SK-N-SH (cell line): ENCODE measurements at regions not wholly inside any gene's neighbourhood (a gene's known extent, or its start where the extent isn't known, plus 50 kb on each side); places are given as distances from the start of the nearest gene placed in this dataset.

ENCODE experiments used
- CTCF ChIA-PET: fragments of 300-600, 350-600 bp; formaldehyde crosslinking; extraction: SDS; loops from one replicate; lab custom pipeline; 2021; lab: Yijun Ruan, JAX
- POLR2A ChIA-PET: fragments of 350-600 bp; sonication (Branson Sonifier 250); formaldehyde crosslinking; extraction: SDS; loops from one replicate; lab custom pipeline; 2020; ENCODE audit warnings: antibody characterized with exemption, inconsistent platforms; lab: Yijun Ruan, JAX
- DNase-seq: peaks from one replicate; pipeline ENCODE4 v3.0.0; 2012
- H2AFZ ChIP-seq: fragments of 200-600 bp; sonication (generic); 2 replicates; pipeline ENCODE4 v1.8.1; 2016; ENCODE audit warnings: antibody characterized with exemption, mild to moderate bottlenecking, low read depth
- H3F3A ChIP-seq: fragments of 200-600 bp; sonication (generic); replicated peaks from 2 replicates; pipeline ENCODE3; 2016; ENCODE audit warnings: antibody characterized with exemption, mild to moderate bottlenecking; ENCODE audit not compliant: insufficient read depth
- H3K27ac ChIP-seq, 2 experiments: fragments of 200-500 bp in 1 of 2; fragments of 200-600 bp in 1 of 2; sonication (Bioruptor generic) in 1 of 2; sonication (generic), shearing (Covaris generic) in 1 of 2; 2 replicates each; pipeline versions ENCODE4 v1.5.1 to v1.6.1; 2014 to 2016; ENCODE audit warnings: low read depth in 2 of 2, inconsistent platforms in 1 of 2, low read length in 1 of 2, mild to moderate bottlenecking in 1 of 2, mixed read lengths in 1 of 2
- H3K27me3 ChIP-seq: fragments of 200-600 bp; sonication (generic), shearing (Covaris generic); 2 replicates; pipeline ENCODE4 v1.6.1; 2016; ENCODE audit warnings: mixed run types; ENCODE audit not compliant: insufficient read depth
- H3K36me3 ChIP-seq, 2 experiments: fragments of 200-500 bp in 1 of 2; fragments of 200-600 bp in 1 of 2; sonication (Bioruptor generic) in 1 of 2; sonication (generic) in 1 of 2; replicated peaks in 1 of 2; 2 replicates each; pipeline versions ENCODE3 to v1.5.1; 2014 to 2016; ENCODE audit warnings: low read length in 1 of 2, mild to moderate bottlenecking in 1 of 2; ENCODE audit not compliant: insufficient read depth in 2 of 2, control insufficient read depth in 1 of 2
- H3K4me1 ChIP-seq, 2 experiments: fragments of 200-500 bp in 1 of 2; fragments of 200-600 bp in 1 of 2; sonication (Bioruptor generic) in 1 of 2; sonication (generic), shearing (Covaris generic) in 1 of 2; 2 replicates each; pipeline versions ENCODE4 v1.5.1 to v1.6.1; 2014 to 2016; ENCODE audit warnings: low read depth in 1 of 2, low read length in 1 of 2, mixed run types in 1 of 2; ENCODE audit not compliant: insufficient read depth in 2 of 2, control insufficient read depth in 1 of 2
- H3K4me2 ChIP-seq: fragments of 200-600 bp; sonication (generic), shearing (Covaris generic); 2 replicates; pipeline ENCODE4 v1.6.1; 2017; ENCODE audit warnings: mixed run types
- H3K4me3 ChIP-seq, 2 experiments: fragments of 200-500 bp in 1 of 2; fragments of 200-600 bp in 1 of 2; sonication (Bioruptor generic) in 1 of 2; sonication (generic), shearing (Covaris generic) in 1 of 2; 2 replicates each; pipeline versions ENCODE4 v1.5.1 to v1.8.1; 2014 to 2016; ENCODE audit warnings: low read depth in 2 of 2, inconsistent platforms in 1 of 2, low read length in 1 of 2, mild to moderate bottlenecking in 1 of 2, mixed read lengths in 1 of 2, moderate library complexity in 1 of 2
- H3K79me2 ChIP-seq: fragments of 200-600 bp; sonication (generic); 2 replicates; pipeline ENCODE4 v1.8.1; 2017; ENCODE audit warnings: mild to moderate bottlenecking; ENCODE audit not compliant: insufficient read depth
- H3K9ac ChIP-seq: fragments of 200-600 bp; sonication (generic); 2 replicates; pipeline ENCODE4 v1.6.1; 2017; ENCODE audit warnings: mixed run types
- H3K9me2 ChIP-seq: fragments of 200-600 bp; sonication (generic); 2 replicates; pipeline ENCODE4 v1.6.1; 2017; ENCODE audit warnings: mixed run types
- H3K9me3 ChIP-seq: fragments of 200-600 bp; sonication (generic); 2 replicates; pipeline ENCODE4 v1.6.1; 2017; ENCODE audit warnings: mixed run types, mild to moderate bottlenecking, moderate library complexity
- H4K20me1 ChIP-seq: fragments of 200-600 bp; sonication (generic); 2 replicates; pipeline ENCODE4 v1.6.1; 2017; ENCODE audit warnings: mild to moderate bottlenecking, mixed run types; ENCODE audit not compliant: insufficient read depth
- CHD2 ChIP-seq: fragments of 150-350 bp; IDR thresholded peaks from 2 replicates; pipeline ENCODE4 v1.6.1; 2018; ENCODE audit warnings: low read length; ENCODE audit not compliant: partially characterized antibody
- EP300 ChIP-seq, 2 experiments: IDR thresholded peaks; 2 replicates each; pipeline versions ENCODE4 v1.4.0 to v1.6.1; 2012; ENCODE audit warnings: borderline replicate concordance in 1 of 2, low read depth in 1 of 2, low read length in 1 of 2
- FOSL2 ChIP-seq: IDR thresholded peaks from 2 replicates; pipeline ENCODE4 v1.4.0; 2012; ENCODE audit warnings: low read depth, mild to moderate bottlenecking, moderate library complexity, borderline replicate concordance
- FOXM1 ChIP-seq: IDR thresholded peaks from 2 replicates; pipeline ENCODE4 v1.4.0; 2012; ENCODE audit warnings: low read depth, mild to moderate bottlenecking
- GABPA ChIP-seq: IDR thresholded peaks from 2 replicates; pipeline ENCODE4 v1.4.0; 2012; ENCODE audit warnings: low read depth, mild to moderate bottlenecking
- GATA2 ChIP-seq: sonication (generic); formaldehyde crosslinking; IDR thresholded peaks from 2 replicates; pipeline ENCODE4 v1.5.0; 2020; ENCODE audit warnings: mild to moderate bottlenecking, missing genetic modification reagents
- MEF2A ChIP-seq: IDR thresholded peaks from 2 replicates; pipeline ENCODE4 v1.4.0; 2012; ENCODE audit warnings: low read depth, borderline replicate concordance
- NRF1 ChIP-seq: IDR thresholded peaks from 2 replicates; pipeline ENCODE4 v1.6.1; 2012; ENCODE audit warnings: low read depth, mild to moderate bottlenecking, low read length
- RAD21 ChIP-seq: IDR thresholded peaks from 2 replicates; pipeline ENCODE4 v1.6.1; 2012; ENCODE audit warnings: mild to moderate bottlenecking, low read length
- RCOR1 ChIP-seq: fragments of 150-350 bp; IDR thresholded peaks from 2 replicates; pipeline ENCODE4 v1.6.1; 2017; ENCODE audit warnings: antibody characterized with exemption, low read length
- REST ChIP-seq: IDR thresholded peaks from 2 replicates; pipeline ENCODE4 v1.6.1; 2012; ENCODE audit warnings: mild to moderate bottlenecking, low read depth, low read length, moderate library complexity
- RXRA ChIP-seq: IDR thresholded peaks from 2 replicates; pipeline ENCODE4 v1.4.0; 2012; ENCODE audit warnings: low read depth, mild to moderate bottlenecking, borderline replicate concordance
- SIN3A ChIP-seq: IDR thresholded peaks from 2 replicates; pipeline ENCODE4 v1.6.1; 2012; ENCODE audit warnings: low read depth, mild to moderate bottlenecking, low read length, moderate library complexity, borderline replicate concordance
- WGBS: methylation state at CpG from one replicate; pipeline ENCODE4 v1.1.6; 2017; ENCODE audit warnings: low lambda C conversion rate; 5-methylcytosine and 5-hydroxymethylcytosine counted together
- TF ChIP-seq, protein P1 (sequence below): fragments of 150-350 bp; IDR thresholded peaks from 2 replicates; pipeline ENCODE4 v1.6.1; 2016; ENCODE audit warnings: mild to moderate bottlenecking, low read depth, low read length

- POLR2A ChIA-PET: no interaction called here
- WGBS: 58% methylated on average over 12 of the region's 12 CpGs
- Histone ChIP-seq H3K9me3 (no peaks in the 10 kb centered on the region), H3K9ac (no peak overlapping the region), H3K79me2 (no peaks in the 10 kb centered on the region), H3K9me2 (no peaks in the 10 kb centered on the region), H2AFZ (no peak overlapping the region), H3K27me3 (peaks cover 4% of the 10 kb centered on the region; the same call in 1 of the 2 replicates), H3K4me3 (no peak overlapping the region), H3K36me3 (no peaks in the 10 kb centered on the region), H3K4me1 (no peaks in the 10 kb centered on the region), H4K20me1 (no peaks in the 10 kb centered on the region), H3K27ac (no peak overlapping the region), H3K4me2 (no peak overlapping the region), H3F3A (no peaks in the 10 kb centered on the region)
- TF ChIP-seq FOXM1 (no peak), SIN3A (no peak), RCOR1 (no peak), RXRA (no peak), CHD2 (no peak), NRF1 (no peak), RAD21 (no peak), MEF2A (no peak), EP300 (IDR thresholded peaks at IDR 0.05; ENCODE audit: borderline replicate concordance in 1 of 2, low read depth in 1 of 2, low read length in 1 of 2) (no peak), FOSL2 (no peak), GABPA (no peak), GATA2 (CRISPR knock-in tag) (no peak)
- CTCF ChIA-PET: no interaction called here
- DNase-seq: no peak
Observed at GRCh38 chr22:27073601-27074425, 416.4 kb downstream of the MIAT start.

- H3K27me3 ChIP-seq: peaks cover 4% of the 10 kb centered on the region; the same call in 1 of the 2 replicates
- H3K4me1 ChIP-seq: no peaks in the 10 kb centered on the region
- H3K27ac ChIP-seq: no peak overlapping the region
- H3K79me2 ChIP-seq: no peaks in the 10 kb centered on the region
- TF ChIP-seq REST: peak; percentile 91
- TF ChIP-seq, protein P1, sequence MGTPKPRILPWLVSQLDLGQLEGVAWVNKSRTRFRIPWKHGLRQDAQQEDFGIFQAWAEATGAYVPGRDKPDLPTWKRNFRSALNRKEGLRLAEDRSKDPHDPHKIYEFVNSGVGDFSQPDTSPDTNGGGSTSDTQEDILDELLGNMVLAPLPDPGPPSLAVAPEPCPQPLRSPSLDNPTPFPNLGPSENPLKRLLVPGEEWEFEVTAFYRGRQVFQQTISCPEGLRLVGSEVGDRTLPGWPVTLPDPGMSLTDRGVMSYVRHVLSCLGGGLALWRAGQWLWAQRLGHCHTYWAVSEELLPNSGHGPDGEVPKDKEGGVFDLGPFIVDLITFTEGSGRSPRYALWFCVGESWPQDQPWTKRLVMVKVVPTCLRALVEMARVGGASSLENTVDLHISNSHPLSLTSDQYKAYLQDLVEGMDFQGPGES: no peak
- TF ChIP-seq, all 33 proteins: peak for 1
- Histone ChIP-seq H4K20me1 (no peaks in the 10 kb centered on the region), H3K9me3 (no peaks in the 10 kb centered on the region), H3K9ac (no peak overlapping the region), H2AFZ (no peak overlapping the region), H3K4me2 (no peak overlapping the region), H3F3A (no peaks in the 10 kb centered on the region), H3K4me3 (no peak overlapping the region), H3K36me3 (no peaks in the 10 kb centered on the region), H3K9me2 (no peaks in the 10 kb centered on the region)
- ChIA-PET CTCF (no interaction called here), POLR2A (no interaction called here)
- WGBS: 49% methylated on average over 6 of the region's 6 CpGs
- no peak for DNase-seq
Observed at GRCh38 chr22:27075028-27075678, 417.8 kb downstream of the MIAT start.
